CD8-positive, alpha-beta memory T cell (primary cell): ENCODE measurements at regions not wholly inside any gene's neighbourhood (a gene's known extent, or its start where the extent isn't known, plus 50 kb on each side); places are given as distances from the start of the nearest gene placed in this dataset.

Experiments used
- CTCF ChIA-PET: fragments of 350-600 bp; sonication (Branson Sonifier 250); formaldehyde crosslinking; loops from one replicate; lab custom pipeline; 2021; ENCODE audit warnings: antibody characterized with exemption; lab: Charles Lee
- POLR2A ChIA-PET: fragments of 350-600 bp; sonication (Branson Sonifier 250); formaldehyde crosslinking; loops from one replicate; lab custom pipeline; 2021; ENCODE audit warnings: antibody characterized with exemption; lab: Charles Lee
- DNase-seq, 5 donors: peaks; one replicate each; pipeline versions ENCODE4 v3.0.0 to v3.0.0-alpha.2; 2020 to 2022; ENCODE audit warnings: mixed read lengths in 1 of 5
- H3K27ac ChIP-seq: one replicate; pipeline ENCODE4 v1.7.0; 2013; ENCODE audit warnings: low read depth, mild to moderate bottlenecking, low read length, moderate library complexity
- H3K27me3 ChIP-seq: 2 replicates; pipeline ENCODE4 v1.7.0; 2013; ENCODE audit warnings: low read length, mild to moderate bottlenecking; ENCODE audit not compliant: insufficient read depth, poor library complexity, severe bottlenecking
- H3K36me3 ChIP-seq: 2 replicates; pipeline ENCODE4 v1.7.0; 2013; ENCODE audit warnings: mild to moderate bottlenecking, low read length, moderate library complexity; ENCODE audit not compliant: insufficient read depth
- H3K4me1 ChIP-seq: 2 replicates; pipeline ENCODE4 v1.7.0; 2013; ENCODE audit warnings: mild to moderate bottlenecking, low read length, moderate library complexity; ENCODE audit not compliant: insufficient read depth
- H3K4me3 ChIP-seq: 2 replicates; pipeline ENCODE4 v1.7.0; 2013; ENCODE audit warnings: mild to moderate bottlenecking, low read length
- H3K9me3 ChIP-seq: 2 replicates; pipeline ENCODE4 v1.7.0; 2013; ENCODE audit warnings: mild to moderate bottlenecking, low read length
- H3K27ac Mint-ChIP-seq, 8 donors: one replicate each; pipeline ENCODE4 v1.8.0; 2020 to 2021; ENCODE audit warnings: mixed read lengths in 8 of 8, mild to moderate bottlenecking in 6 of 8, inconsistent platforms in 3 of 8, moderate library complexity in 3 of 8
- H3K27me3 Mint-ChIP-seq, 2 donors: one replicate each; pipeline ENCODE4 v1.8.0; 2020 to 2021; ENCODE audit warnings: mixed read lengths in 2 of 2, mild to moderate bottlenecking in 1 of 2, moderate library complexity in 1 of 2
- H3K36me3 Mint-ChIP-seq, 3 donors: one replicate each; pipeline ENCODE4 v1.8.0; 2020 to 2021; ENCODE audit warnings: mixed read lengths in 3 of 3, inconsistent platforms in 1 of 3, mild to moderate bottlenecking in 1 of 3
- H3K4me1 Mint-ChIP-seq, 3 donors: one replicate each; pipeline ENCODE4 v1.8.0; 2020 to 2021; ENCODE audit warnings: mixed read lengths in 3 of 3, inconsistent platforms in 1 of 3, mild to moderate bottlenecking in 1 of 3
- H3K4me3 Mint-ChIP-seq, 7 donors: one replicate each; pipeline ENCODE4 v1.8.0; 2020 to 2021; ENCODE audit warnings: mixed read lengths in 7 of 7, mild to moderate bottlenecking in 6 of 7, moderate library complexity in 4 of 7, inconsistent platforms in 2 of 7
- H3K9me3 Mint-ChIP-seq, 5 donors: one replicate each; pipeline ENCODE4 v1.8.0; 2020 to 2022; ENCODE audit warnings: mixed read lengths in 5 of 5, mild to moderate bottlenecking in 3 of 5, moderate library complexity in 2 of 5, inconsistent platforms in 1 of 5

DNA sequence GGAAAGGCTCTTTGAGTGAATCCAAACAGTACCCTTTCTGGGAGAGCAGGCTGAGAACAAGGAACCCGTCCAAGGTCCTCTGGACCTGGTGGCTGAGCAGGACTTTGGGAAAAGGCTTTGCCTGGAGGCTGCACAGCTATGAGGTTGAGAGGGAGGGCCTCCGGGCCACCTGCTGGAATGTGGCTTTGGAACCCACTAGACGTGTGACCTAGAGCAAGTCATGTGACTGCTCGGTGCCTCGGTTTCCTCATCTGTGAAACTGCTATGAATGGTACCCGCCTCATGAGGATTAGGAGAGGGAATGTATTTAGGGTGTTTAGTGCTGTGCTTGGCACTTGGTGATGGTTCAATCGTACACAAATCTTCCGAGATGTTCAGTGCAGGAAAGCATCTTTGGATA is 50.4 kb downstream of the HAPSTR1 start:
- CTCF ChIA-PET: no interaction called here
- POLR2A ChIA-PET: no interaction called here
- peaks cover 7% of the 10 kb centered on the region for H3K4me1 ChIP-seq
- Mint-ChIP-seq H3K4me3 (no peak overlapping the region), H3K4me1 (peaks cover 11 to 15% (median 13%) of the 10 kb centered on the region in 3 donors), H3K27ac (no peak overlapping the region), H3K27me3 (peaks cover 0 to 9% of the 10 kb centered on the region in 2 donors), H3K9me3 (no peaks in the 10 kb centered on the region), H3K36me3 (peaks cover 0 to 3% (median 2%) of the 10 kb centered on the region in 3 donors)
- H3K9me3 ChIP-seq: no peaks in the 10 kb centered on the region
- no peak overlapping the region for H3K4me3 ChIP-seq
- no peak for DNase-seq
- H3K27me3 ChIP-seq: peaks cover 4% of the 10 kb centered on the region
- H3K27ac ChIP-seq: no peak overlapping the region
- no peaks in the 10 kb centered on the region for H3K36me3 ChIP-seq

DNA sequence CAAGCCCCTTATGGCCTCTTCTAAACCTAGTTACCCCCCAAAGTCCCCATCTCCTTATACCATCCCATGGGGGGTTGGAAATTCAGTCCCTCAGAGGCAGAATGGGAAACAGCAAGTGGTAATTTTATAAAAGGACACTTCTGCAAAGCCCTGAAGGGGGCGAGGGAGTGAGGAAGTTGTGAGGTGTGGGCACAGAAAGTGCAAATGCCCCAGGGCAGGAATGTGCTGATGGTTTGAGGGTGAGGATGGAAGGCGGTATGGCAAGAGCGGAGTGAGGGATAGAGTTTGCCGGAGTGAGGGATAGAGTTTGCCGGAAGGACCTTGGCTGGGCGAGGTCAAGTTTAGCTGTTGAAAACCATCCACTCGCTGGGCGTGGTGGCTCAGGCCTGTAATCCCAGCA is 52.7 kb downstream of the HAPSTR1 start:
- H3K4me3 Mint-ChIP-seq: no peak overlapping the region
- peaks cover 3% of the 10 kb centered on the region for H3K4me1 ChIP-seq
- H3K9me3 ChIP-seq: no peaks in the 10 kb centered on the region
- ChIA-PET POLR2A (no interaction called here), CTCF (interaction anchor here (1.2 kb wide), 1 partner anchor 111 kb away, joined by 3 read pairs; no protein-coding TSS in a partner anchor)
- no peaks in the 10 kb centered on the region for H3K27me3 ChIP-seq
- peaks cover 8 to 10% (median 8%) of the 10 kb centered on the region in 3 donors for H3K4me1 Mint-ChIP-seq
- H3K27ac ChIP-seq: no peak overlapping the region
- H3K27me3 Mint-ChIP-seq: peaks cover 1 to 5% of the 10 kb centered on the region in 2 donors
- no peak overlapping the region for H3K4me3 ChIP-seq
- no peaks in the 10 kb centered on the region for H3K9me3 Mint-ChIP-seq
- DNase-seq: no peak
- H3K36me3 ChIP-seq: no peaks in the 10 kb centered on the region
- H3K27ac Mint-ChIP-seq: peak overlapping the region in 1 of 8 donors; percentile 75
- H3K36me3 Mint-ChIP-seq: peaks cover 0 to 3% (median 2%) of the 10 kb centered on the region in 3 donors

GRCh38 chr16:9148374-9149015 is 57.1 kb downstream of the HAPSTR1 start:
- no peaks in the 10 kb centered on the region for H3K4me1 Mint-ChIP-seq
- Histone ChIP-seq H3K36me3 (no peaks in the 10 kb centered on the region), H3K4me1 (no peaks in the 10 kb centered on the region), H3K9me3 (no peaks in the 10 kb centered on the region), H3K27me3 (no peaks in the 10 kb centered on the region), H3K4me3 (no peak overlapping the region), H3K27ac (no peak overlapping the region)
- no peak overlapping the region for H3K4me3 Mint-ChIP-seq
- ChIA-PET CTCF (interaction anchor here (1.5 to 2.0 kb wide), 2 partner anchors 10 to 13 kb away, joined by 5 to 10 read pairs; no protein-coding TSS in a partner anchor), POLR2A (no interaction called here)
- no peak for DNase-seq
- H3K27me3 Mint-ChIP-seq: peaks cover 3 to 7% of the 10 kb centered on the region in 2 donors
- no peaks in the 10 kb centered on the region for H3K36me3 Mint-ChIP-seq
- H3K27ac Mint-ChIP-seq: no peak overlapping the region
- peaks cover 0 to 2% (median 0%) of the 10 kb centered on the region in 5 donors for H3K9me3 Mint-ChIP-seq

DNA sequence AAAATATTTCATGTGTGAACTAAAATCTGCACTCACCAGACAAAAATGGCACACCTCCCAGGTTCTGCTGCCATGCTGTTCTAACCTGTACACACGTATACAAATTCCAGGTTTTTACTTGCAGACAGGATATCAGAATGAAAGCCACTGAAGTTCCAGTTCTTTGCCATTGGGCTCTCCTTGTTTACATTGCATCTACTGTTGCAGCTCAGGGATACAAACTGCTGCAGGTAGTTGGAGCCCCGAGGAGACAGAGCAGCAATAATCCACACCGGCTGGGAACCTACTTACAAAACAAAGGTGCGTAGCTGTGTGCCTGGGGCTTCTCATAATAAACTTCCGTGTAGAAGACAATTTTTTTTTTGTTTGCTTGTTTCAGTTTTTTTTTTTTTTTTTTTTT is 59.6 kb downstream of the HAPSTR1 start:
- H3K27me3 ChIP-seq: no peaks in the 10 kb centered on the region
- Mint-ChIP-seq H3K4me1 (no peaks in the 10 kb centered on the region), H3K36me3 (no peaks in the 10 kb centered on the region), H3K9me3 (peaks cover 0 to 2% (median 0%) of the 10 kb centered on the region in 5 donors), H3K27ac (no peak overlapping the region), H3K4me3 (no peak overlapping the region), H3K27me3 (peaks cover 20 to 22% of the 10 kb centered on the region in 2 donors)
- H3K27ac ChIP-seq: no peak overlapping the region
- no peak for DNase-seq
- no peak overlapping the region for H3K4me3 ChIP-seq
- ChIA-PET POLR2A (no interaction called here), CTCF (no interaction called here)
- no peaks in the 10 kb centered on the region for H3K36me3 ChIP-seq
- H3K9me3 ChIP-seq: no peaks in the 10 kb centered on the region
- H3K4me1 ChIP-seq: no peaks in the 10 kb centered on the region

DNA sequence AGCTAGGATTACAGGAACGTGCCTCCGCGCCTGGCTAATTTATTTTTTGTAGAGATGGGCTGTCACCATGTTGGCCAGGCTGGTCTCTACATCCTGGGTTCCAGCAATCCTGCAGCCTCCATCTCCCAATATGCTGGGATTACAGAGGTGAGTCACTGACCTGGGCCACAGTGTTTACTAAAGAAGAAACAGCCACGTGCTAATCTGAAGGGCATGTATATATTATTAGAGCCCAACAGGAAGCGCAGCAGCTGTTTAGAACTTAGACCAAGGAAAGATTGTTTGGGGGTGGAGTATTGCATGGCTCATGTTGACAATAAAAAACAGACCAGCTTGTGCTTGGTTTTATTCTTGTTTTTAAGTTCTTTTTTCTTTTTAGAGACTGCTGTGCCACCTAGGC is 60.2 kb downstream of the HAPSTR1 start:
- peaks cover 0 to 2% (median 0%) of the 10 kb centered on the region in 5 donors for H3K9me3 Mint-ChIP-seq

GRCh38 chr16:9152649-9153501 is 61.4 kb downstream of the HAPSTR1 start:
- POLR2A ChIA-PET: no interaction called here

More for the DNA sequence above, 60.2 kb downstream of the HAPSTR1 start:
- Mint-ChIP-seq H3K4me3 (no peak overlapping the region), H3K27me3 (peaks cover 21 to 23% of the 10 kb centered on the region in 2 donors), H3K4me1 (no peaks in the 10 kb centered on the region), H3K27ac (no peak overlapping the region), H3K36me3 (no peaks in the 10 kb centered on the region)
- H3K9me3 ChIP-seq: no peaks in the 10 kb centered on the region
- H3K4me3 ChIP-seq: no peak overlapping the region
- POLR2A ChIA-PET: no interaction called here
- H3K36me3 ChIP-seq: no peaks in the 10 kb centered on the region
- no peaks in the 10 kb centered on the region for H3K4me1 ChIP-seq
- no peak overlapping the region for H3K27ac ChIP-seq
- CTCF ChIA-PET: interaction anchor here (1.6 kb wide), 1 partner anchor 13 kb away, joined by 6 read pairs; no protein-coding TSS in a partner anchor
- no peaks in the 10 kb centered on the region for H3K27me3 ChIP-seq
- no peak for DNase-seq

GRCh38 chr16:9153502-9153864 is 62.0 kb downstream of the HAPSTR1 start:
- ChIA-PET CTCF (no interaction called here), POLR2A (no interaction called here)
- Mint-ChIP-seq H3K27me3 (peaks cover 23 to 28% of the 10 kb centered on the region in 2 donors), H3K9me3 (peaks cover 0 to 2% (median 0%) of the 10 kb centered on the region in 5 donors), H3K36me3 (no peaks in the 10 kb centered on the region), H3K4me1 (no peaks in the 10 kb centered on the region), H3K4me3 (no peak overlapping the region), H3K27ac (no peak overlapping the region)
- no peak overlapping the region for H3K27ac ChIP-seq
- H3K4me3 ChIP-seq: no peak overlapping the region
- no peak for DNase-seq
- H3K36me3 ChIP-seq: no peaks in the 10 kb centered on the region
- H3K27me3 ChIP-seq: no peaks in the 10 kb centered on the region
- no peaks in the 10 kb centered on the region for H3K4me1 ChIP-seq
- H3K9me3 ChIP-seq: no peaks in the 10 kb centered on the region

More at GRCh38 chr16:9152649-9153501, 61.4 kb downstream of the HAPSTR1 start:
- Mint-ChIP-seq H3K9me3 (peaks cover 0 to 2% (median 0%) of the 10 kb centered on the region in 5 donors), H3K36me3 (no peaks in the 10 kb centered on the region), H3K4me3 (no peak overlapping the region), H3K4me1 (no peaks in the 10 kb centered on the region), H3K27me3 (peaks cover 23 to 28% of the 10 kb centered on the region in 2 donors), H3K27ac (peak overlapping the region in 1 of 8 donors; percentile 20)
- DNase-seq: no peak
- CTCF ChIA-PET: interaction anchor here (1.6 kb wide), 1 partner anchor 14 kb away, joined by 6 read pairs; no protein-coding TSS in a partner anchor
- H3K27me3 ChIP-seq: no peaks in the 10 kb centered on the region
- H3K27ac ChIP-seq: no peak overlapping the region
- no peaks in the 10 kb centered on the region for H3K4me1 ChIP-seq
- no peaks in the 10 kb centered on the region for H3K36me3 ChIP-seq
- no peak overlapping the region for H3K4me3 ChIP-seq
- H3K9me3 ChIP-seq: no peaks in the 10 kb centered on the region
